Neuronal stem cell (in vitro differentiated cells): ENCODE measurements at regions not wholly inside any gene's neighbourhood (a gene's known extent, or its start where the extent isn't known, plus 50 kb on each side); places are given as distances from the start of the nearest gene placed in this dataset.

ENCODE experiments used
- DNase-seq: peaks from one replicate; pipeline ENCODE4 v3.0.0-alpha.2; 2013; ENCODE audit warnings: low spot score
- H2AFZ ChIP-seq: one replicate; pipeline ENCODE4 v1.6.1; 2013; ENCODE audit warnings: mild to moderate bottlenecking, low read length, inconsistent platforms
- H2AK5ac ChIP-seq: 2 replicates; pipeline ENCODE4 v1.6.1; 2013; ENCODE audit warnings: low read depth, mild to moderate bottlenecking, inconsistent platforms, low read length, moderate library complexity, mixed read lengths
- H2BK120ac ChIP-seq: 2 replicates; pipeline ENCODE4 v1.6.1; 2013; ENCODE audit warnings: low read depth, mild to moderate bottlenecking, inconsistent platforms, low read length, moderate library complexity, mixed read lengths
- H2BK12ac ChIP-seq: one replicate; pipeline ENCODE4 v1.6.1; 2013; ENCODE audit warnings: low read length, inconsistent platforms
- H2BK15ac ChIP-seq: 2 replicates; pipeline ENCODE4 v1.6.1; 2013; ENCODE audit warnings: mild to moderate bottlenecking, low read length, inconsistent platforms, mixed read lengths
- H2BK5ac ChIP-seq: one replicate; pipeline ENCODE4 v1.6.1; 2013; ENCODE audit warnings: inconsistent platforms, mild to moderate bottlenecking, low read length, moderate library complexity
- H3K14ac ChIP-seq: one replicate; pipeline ENCODE4 v1.6.1; 2013; ENCODE audit warnings: low read length, inconsistent platforms
- H3K18ac ChIP-seq: 2 replicates; pipeline ENCODE4 v1.6.1; 2013; ENCODE audit warnings: low read length, inconsistent platforms
- H3K23ac ChIP-seq: 2 replicates; pipeline ENCODE4 v1.6.1; 2013; ENCODE audit warnings: low read depth, mild to moderate bottlenecking, mixed read lengths, low read length, inconsistent platforms; ENCODE audit not compliant: poor library complexity
- H3K27ac ChIP-seq: replicated peaks from 3 replicates; pipeline ENCODE4 v1.5.1; 2013; ENCODE audit warnings: low read length, inconsistent platforms
- H3K27me3 ChIP-seq, 3 experiments: 2 replicates each; pipeline ENCODE4 v1.6.1; 2013; ENCODE audit warnings: low read length in 3 of 3, mild to moderate bottlenecking in 2 of 3, inconsistent platforms in 1 of 3, low read depth in 1 of 3, mixed read lengths in 1 of 3, moderate library complexity in 1 of 3; ENCODE audit not compliant: control insufficient read depth in 3 of 3, insufficient read depth in 3 of 3
- H3K36me3 ChIP-seq, 2 donors: replicated peaks in 1 of 2; 2 replicates each; pipeline ENCODE4 v1.6.1; 2013; ENCODE audit warnings: low read length in 2 of 2; ENCODE audit not compliant: control insufficient read depth in 2 of 2, insufficient read depth in 2 of 2
- H3K4ac ChIP-seq: 2 replicates; pipeline ENCODE4 v1.6.1; 2013; ENCODE audit warnings: inconsistent platforms, mild to moderate bottlenecking, low read length, moderate library complexity
- H3K4me1 ChIP-seq, 2 donors: 1 replicate in 1 of 2; 2 replicates in 1 of 2; pipeline ENCODE4 v1.6.1; 2013; ENCODE audit warnings: low read length in 2 of 2, low read depth in 1 of 2; ENCODE audit not compliant: control insufficient read depth in 2 of 2, insufficient read depth in 1 of 2
- H3K4me2 ChIP-seq: one replicate; pipeline ENCODE4 v1.6.1; 2013; ENCODE audit warnings: mild to moderate bottlenecking, low read length, inconsistent platforms; ENCODE audit not compliant: insufficient read depth, poor library complexity, severe bottlenecking
- H3K4me3 ChIP-seq, 2 donors: 2 replicates each; pipeline ENCODE4 v1.5.1; 2013; ENCODE audit warnings: low read length in 2 of 2, mild to moderate bottlenecking in 2 of 2, inconsistent platforms in 1 of 2, moderate library complexity in 1 of 2
- H3K79me1 ChIP-seq: one replicate; pipeline ENCODE4 v1.6.1; 2013; ENCODE audit warnings: low read depth, mild to moderate bottlenecking, inconsistent platforms, low read length, moderate library complexity
- H3K9ac ChIP-seq: one replicate; pipeline ENCODE4 v1.6.1; 2013; ENCODE audit warnings: mild to moderate bottlenecking, low read depth, low read length, inconsistent platforms; ENCODE audit not compliant: poor library complexity
- H3K9me3 ChIP-seq, 2 donors: replicated peaks in 1 of 2; 2 replicates each; pipeline versions ENCODE3 to v1.6.1; 2013; ENCODE audit warnings: low read length in 2 of 2, mild to moderate bottlenecking in 2 of 2, inconsistent platforms in 1 of 2, low read depth in 1 of 2, mixed read lengths in 1 of 2, moderate library complexity in 1 of 2; ENCODE audit not compliant: control insufficient read depth in 2 of 2, insufficient read depth in 1 of 2
- H4K8ac ChIP-seq: one replicate; pipeline ENCODE4 v1.6.1; 2013; ENCODE audit warnings: low read depth, mild to moderate bottlenecking, inconsistent platforms, low read length, moderate library complexity
- H4K91ac ChIP-seq: one replicate; pipeline ENCODE4 v1.6.1; 2013; ENCODE audit warnings: low read length, low read depth, mild to moderate bottlenecking, inconsistent platforms; ENCODE audit not compliant: poor library complexity
- WGBS, 2 donors: extraction: QIAGEN DNeasy Blood & Tissue Kit; methylation state at CpG; one replicate each; pipeline ENCODE4 v1.1.7; 2013; ENCODE audit warnings: missing lambda C conversion rate in 2 of 2, mixed read lengths in 1 of 2; ENCODE audit not compliant: insufficient read length in 2 of 2, insufficient replicate concordance in 1 of 2; ENCODE audit errors: extremely low coverage in 2 of 2; 5-methylcytosine and 5-hydroxymethylcytosine counted together

DNA sequence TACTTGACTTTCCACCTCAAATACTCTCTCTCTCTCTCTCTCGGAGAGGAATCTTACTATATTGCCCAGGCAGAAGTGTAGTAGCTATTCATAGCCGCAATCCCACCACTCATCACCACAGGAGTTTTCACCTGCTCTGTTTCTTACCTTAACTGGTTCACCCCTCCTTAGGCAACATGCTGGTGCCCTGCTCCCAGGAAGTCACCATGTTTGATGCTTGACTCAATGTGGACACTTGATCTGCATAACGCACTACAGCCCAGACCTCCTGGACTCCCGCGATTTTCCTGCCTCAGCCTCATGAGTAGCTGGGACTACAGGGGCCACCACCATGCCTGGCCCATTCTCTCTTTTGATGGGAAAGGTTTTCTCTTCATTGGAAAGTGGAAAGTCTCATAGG, 271.8 kb downstream of the FBXW7 start:
- no peak for DNase-seq
- Histone ChIP-seq H2BK12ac (no peak overlapping the region), H3K23ac (no peak overlapping the region), H4K91ac (no peak overlapping the region), H2AK5ac (no peak overlapping the region), H3K18ac (no peak overlapping the region), H3K27me3 (no peaks in the 10 kb centered on the region), H3K36me3 (no peaks in the 10 kb centered on the region), H2AFZ (no peak overlapping the region), H2BK15ac (no peak overlapping the region), H3K9me3 (peaks cover 0 to 2% of the 10 kb centered on the region in 2 donors), H3K9ac (no peak overlapping the region), H2BK120ac (no peak overlapping the region), H3K4me3 (no peak overlapping the region), H3K4me1 (no peaks in the 10 kb centered on the region), H2BK5ac (no peak overlapping the region), H3K14ac (no peak overlapping the region), H4K8ac (no peak overlapping the region), H3K4ac (no peak overlapping the region), H3K27ac (no peak overlapping the region), H3K79me1 (no peaks in the 10 kb centered on the region), H3K4me2 (no peak overlapping the region)
- WGBS, 2 donors = no CpG with 5 or more reads among the region's 5 CpGs

- H3K14ac ChIP-seq = no peak overlapping the region
- H4K8ac ChIP-seq = no peak overlapping the region
- no peak overlapping the region for H3K4me3 ChIP-seq
- no peak overlapping the region for H2BK120ac ChIP-seq
- H4K91ac ChIP-seq = no peak overlapping the region
- peaks cover 0 to 2% of the 10 kb centered on the region in 2 donors for H3K9me3 ChIP-seq
- no peaks in the 10 kb centered on the region for H3K36me3 ChIP-seq
- no peak overlapping the region for H2AK5ac ChIP-seq
- no peaks in the 10 kb centered on the region for H3K27me3 ChIP-seq
- no peaks in the 10 kb centered on the region for H3K79me1 ChIP-seq
- no peak overlapping the region for H3K23ac ChIP-seq
- H2BK12ac ChIP-seq = no peak overlapping the region
- H3K9ac ChIP-seq = no peak overlapping the region
- WGBS, 2 donors = no CpG with 5 or more reads among the region's 1 CpG
- no peak overlapping the region for H3K18ac ChIP-seq
- no peak overlapping the region for H2AFZ ChIP-seq
- no peak overlapping the region for H2BK5ac ChIP-seq
- H3K27ac ChIP-seq = no peak overlapping the region
- H2BK15ac ChIP-seq = no peak overlapping the region
- H3K4ac ChIP-seq = no peak overlapping the region
- H3K4me1 ChIP-seq = peaks cover 7 to 11% of the 10 kb centered on the region in 2 donors
- H3K4me2 ChIP-seq = no peak overlapping the region
- DNase-seq = no peak
Measured at GRCh38 chr4:152259866-152260265, 276.0 kb downstream of the FBXW7 start.

GRCh38 chr4:152258804-152259708, 276.8 kb downstream of the FBXW7 start:
- no peak overlapping the region for H3K14ac ChIP-seq

GRCh38 chr4:152258391-152258790, 277.5 kb downstream of the FBXW7 start:
- DNase-seq = no peak
- peak overlapping the region; percentile 75 for H2AK5ac ChIP-seq
- no peaks in the 10 kb centered on the region for H3K36me3 ChIP-seq
- peak overlapping the region; percentile 67 for H2AFZ ChIP-seq
- peak overlapping the region; percentile 67 for H2BK15ac ChIP-seq
- no peak overlapping the region for H3K4ac ChIP-seq
- H3K18ac ChIP-seq = peak overlapping the region; percentile 83
- H3K23ac ChIP-seq = no peak overlapping the region
- peaks cover 0 to 2% of the 10 kb centered on the region in 2 donors for H3K9me3 ChIP-seq
- peak overlapping the region; percentile 87 for H2BK120ac ChIP-seq
- no peak overlapping the region for H3K4me2 ChIP-seq
- H3K4me3 ChIP-seq = no peak overlapping the region
- H4K91ac ChIP-seq = peak overlapping the region; percentile 43
- H2BK12ac ChIP-seq = no peak overlapping the region
- H3K27me3 ChIP-seq = no peaks in the 10 kb centered on the region
- H3K27ac ChIP-seq = peak overlapping the region; percentile 53
- H3K9ac ChIP-seq = no peak overlapping the region
- H3K4me1 ChIP-seq = peaks cover 7 to 11% of the 10 kb centered on the region in 2 donors
- peak overlapping the region; percentile 7 for H2BK5ac ChIP-seq
- no peak overlapping the region for H4K8ac ChIP-seq
- whole genome bisulfite sequencing, 2 donors = no CpG with 5 or more reads among the region's 5 CpGs
- H3K79me1 ChIP-seq = no peaks in the 10 kb centered on the region
- H3K14ac ChIP-seq = no peak overlapping the region

More at GRCh38 chr4:152258804-152259708, 276.8 kb downstream of the FBXW7 start:
- H4K91ac ChIP-seq = peak overlapping the region; percentile 43
- peak overlapping the region; percentile 7 for H2BK5ac ChIP-seq
- no peak overlapping the region for H3K23ac ChIP-seq
- H2BK12ac ChIP-seq = no peak overlapping the region
- peak overlapping the region; percentile 75 for H2AK5ac ChIP-seq
- H3K9me3 ChIP-seq = peaks cover 0 to 2% of the 10 kb centered on the region in 2 donors
- H3K4ac ChIP-seq = no peak overlapping the region
- no CpG with 5 or more reads among the region's 8 CpGs for WGBS, 2 donors
- H3K9ac ChIP-seq = no peak overlapping the region
- H3K27ac ChIP-seq = peak overlapping the region; percentile 53
- H2BK15ac ChIP-seq = peak overlapping the region; percentile 67
- H3K4me1 ChIP-seq = peaks cover 7 to 11% of the 10 kb centered on the region in 2 donors
- no peaks in the 10 kb centered on the region for H3K36me3 ChIP-seq
- H3K79me1 ChIP-seq = no peaks in the 10 kb centered on the region
- H2AFZ ChIP-seq = peak overlapping the region; percentile 67
- H3K18ac ChIP-seq = peak overlapping the region; percentile 83
- H4K8ac ChIP-seq = no peak overlapping the region
- DNase-seq = no peak
- no peak overlapping the region for H3K4me3 ChIP-seq
- no peak overlapping the region for H3K4me2 ChIP-seq
- no peaks in the 10 kb centered on the region for H3K27me3 ChIP-seq
- H2BK120ac ChIP-seq = peak overlapping the region; percentile 87
